GM23248 (cell line): ENCODE measurements at regions not wholly inside any gene's neighbourhood (a gene's known extent, or its start where the extent isn't known, plus 50 kb on each side); places are given as distances from the start of the nearest gene placed in this dataset.

Experiments used
- DNase-seq: peaks from one replicate; pipeline ENCODE4 v3.0.0-alpha.2; 2015
- H2AFZ ChIP-seq: fragments of 200-600 bp; sonication (generic); 2 replicates; pipeline ENCODE4 v1.6.1; 2016; ENCODE audit warnings: antibody characterized with exemption
- H3F3A ChIP-seq: fragments of 200-600 bp; sonication (generic); 2 replicates; pipeline ENCODE4 v1.6.1; 2016; ENCODE audit warnings: mild to moderate bottlenecking, antibody characterized with exemption, mixed run types; ENCODE audit not compliant: insufficient read depth
- H3K27ac ChIP-seq: fragments of 200-600 bp; sonication (generic); 2 replicates; pipeline ENCODE4 v1.5.1; 2016; ENCODE audit warnings: mild to moderate bottlenecking
- H3K27me3 ChIP-seq: fragments of 200-600 bp; sonication (generic); replicated peaks from 2 replicates; pipeline ENCODE4 v1.6.1; 2016; ENCODE audit warnings: mild to moderate bottlenecking; ENCODE audit not compliant: insufficient read depth
- H3K36me3 ChIP-seq: fragments of 200-600 bp; sonication (generic); 2 replicates; pipeline ENCODE4 v1.6.1; 2016; ENCODE audit warnings: low read depth, mild to moderate bottlenecking
- H3K4me1 ChIP-seq: fragments of 200-600 bp; sonication (generic); 2 replicates; pipeline ENCODE4 v1.6.1; 2016; ENCODE audit warnings: mild to moderate bottlenecking; ENCODE audit not compliant: insufficient read depth
- H3K4me2 ChIP-seq: fragments of 200-600 bp; sonication (generic); one replicate; pipeline ENCODE4 v1.6.1; 2016; ENCODE audit warnings: mild to moderate bottlenecking; ENCODE audit not compliant: unreplicated experiment
- H3K4me3 ChIP-seq: fragments of 200-600 bp; sonication (generic); 2 replicates; pipeline ENCODE4 v1.5.1; 2016; ENCODE audit warnings: mild to moderate bottlenecking
- H3K79me2 ChIP-seq: fragments of 200-600 bp; sonication (generic); 2 replicates; pipeline ENCODE4 v1.6.1; 2016; ENCODE audit warnings: mild to moderate bottlenecking; ENCODE audit not compliant: insufficient read depth
- H3K9ac ChIP-seq: fragments of 200-600 bp; sonication (generic); 2 replicates; pipeline ENCODE4 v1.6.1; 2016; ENCODE audit warnings: mild to moderate bottlenecking
- H3K9me2 ChIP-seq: fragments of 200-600 bp; sonication (generic); 2 replicates; pipeline ENCODE4 v1.6.1; 2016; ENCODE audit warnings: mixed run types, mild to moderate bottlenecking, moderate library complexity; ENCODE audit not compliant: insufficient read depth
- H3K9me3 ChIP-seq: fragments of 200-600 bp; sonication (generic); one replicate; pipeline ENCODE4 v1.6.1; 2017; ENCODE audit warnings: low read depth
- H4K20me1 ChIP-seq: fragments of 200-600 bp; sonication (generic); 2 replicates; pipeline ENCODE4 v1.6.0; 2016; ENCODE audit not compliant: insufficient read depth
- EZH2 ChIP-seq: fragments of 200-600 bp; sonication (generic); IDR thresholded peaks from 2 replicates; pipeline ENCODE4 v1.6.1; 2018; ENCODE audit warnings: antibody characterized with exemption, mild to moderate bottlenecking; ENCODE audit not compliant: insufficient read depth, poor library complexity, severe bottlenecking
- EZH2phosphoT487 ChIP-seq: fragments of 200-600 bp; sonication (generic); IDR thresholded peaks from 2 replicates; pipeline ENCODE4 v1.6.1; 2018; ENCODE audit warnings: antibody characterized with exemption, moderate library complexity, mild to moderate bottlenecking, low read depth; ENCODE audit not compliant: insufficient read depth
- WGBS, 2 experiments: methylation state at CpG; one replicate each; pipeline ENCODE4 v1.1.6; 2015 to 2017; ENCODE audit warnings: low lambda C conversion rate in 2 of 2, low coverage in 1 of 2; ENCODE audit errors: missing lambda C conversion rate in 2 of 2; 5-methylcytosine and 5-hydroxymethylcytosine counted together
- in situ Hi-C: fragments of 300-500 bp; cut with MboI; formaldehyde crosslinking; loops from 2 replicates; pipeline ENCODE4 v1.15.0; 2020

GRCh38 chr1:5711956-5712645 is 280.1 kb downstream of the NPHP4 start:
- in situ Hi-C loops = no loop called here
- H2AFZ ChIP-seq = no peak overlapping the region
- no peaks in the 10 kb centered on the region for H3K36me3 ChIP-seq
- no peaks in the 10 kb centered on the region for H3K9me3 ChIP-seq
- no peaks in the 10 kb centered on the region for H3F3A ChIP-seq
- no peak for TF ChIP-seq EZH2
- TF ChIP-seq EZH2phosphoT487 = no peak
- no peak overlapping the region for H3K9ac ChIP-seq
- no peak overlapping the region for H3K4me3 ChIP-seq
- no peak for DNase-seq
- H3K27me3 ChIP-seq = no peaks in the 10 kb centered on the region
- whole genome bisulfite sequencing, 2 experiments = 79 to 85% methylated on average over 16 to 45 of the region's 45 CpGs
- no peaks in the 10 kb centered on the region for H4K20me1 ChIP-seq
- H3K27ac ChIP-seq = no peak overlapping the region
- no peak overlapping the region for H3K4me2 ChIP-seq
- H3K9me2 ChIP-seq = no peaks in the 10 kb centered on the region
- no peaks in the 10 kb centered on the region for H3K4me1 ChIP-seq
- H3K79me2 ChIP-seq = no peaks in the 10 kb centered on the region

- Histone ChIP-seq H3K9me3 (no peaks in the 10 kb centered on the region), H3K27me3 (no peaks in the 10 kb centered on the region), H2AFZ (no peak overlapping the region), H3K4me2 (no peak overlapping the region), H4K20me1 (no peaks in the 10 kb centered on the region), H3K4me3 (no peak overlapping the region), H3F3A (no peaks in the 10 kb centered on the region), H3K79me2 (no peaks in the 10 kb centered on the region), H3K27ac (no peak overlapping the region), H3K9me2 (no peaks in the 10 kb centered on the region), H3K4me1 (no peaks in the 10 kb centered on the region), H3K36me3 (no peaks in the 10 kb centered on the region), H3K9ac (no peak overlapping the region)
- DNase-seq = no peak
- TF ChIP-seq EZH2 (no peak), EZH2phosphoT487 (no peak)
- in situ Hi-C loops = no loop called here
- WGBS, 2 experiments = 25 to 27% methylated on average over 7 of the region's 7 CpGs
Measured at GRCh38 chr1:5711079-5711478, 281.1 kb downstream of the NPHP4 start.

- TF ChIP-seq EZH2 (no peak), EZH2phosphoT487 (no peak)
- Histone ChIP-seq H4K20me1 (no peaks in the 10 kb centered on the region), H3K4me3 (no peak overlapping the region), H3K4me1 (no peaks in the 10 kb centered on the region), H3K4me2 (no peak overlapping the region), H3K79me2 (no peaks in the 10 kb centered on the region), H2AFZ (no peak overlapping the region), H3K27ac (no peak overlapping the region), H3K27me3 (no peaks in the 10 kb centered on the region), H3K9ac (no peak overlapping the region), H3F3A (no peaks in the 10 kb centered on the region), H3K9me3 (no peaks in the 10 kb centered on the region), H3K9me2 (no peaks in the 10 kb centered on the region), H3K36me3 (no peaks in the 10 kb centered on the region)
- WGBS, 2 experiments = 3 to 5% methylated on average over 3 of the region's 3 CpGs
- no peak for DNase-seq
- in situ Hi-C loops = no loop called here
Measured at GRCh38 chr1:5709976-5710375, 282.2 kb downstream of the NPHP4 start.

GRCh38 chr1:5709461-5709975 is 282.7 kb downstream of the NPHP4 start:
- TF ChIP-seq EZH2 = no peak
- no peak for TF ChIP-seq EZH2phosphoT487
- H3K27ac ChIP-seq = no peak overlapping the region
- H3F3A ChIP-seq = no peaks in the 10 kb centered on the region
- no peak overlapping the region for H3K9ac ChIP-seq
- H3K4me3 ChIP-seq = no peak overlapping the region
- no peaks in the 10 kb centered on the region for H3K4me1 ChIP-seq
- no peaks in the 10 kb centered on the region for H3K9me3 ChIP-seq
- in situ Hi-C loops = no loop called here
- WGBS, 2 experiments = 21 to 32% methylated on average over 6 of the region's 6 CpGs
- no peaks in the 10 kb centered on the region for H3K27me3 ChIP-seq
- H3K79me2 ChIP-seq = no peaks in the 10 kb centered on the region
- no peak overlapping the region for H3K4me2 ChIP-seq
- H2AFZ ChIP-seq = no peak overlapping the region
- H3K36me3 ChIP-seq = no peaks in the 10 kb centered on the region
- H3K9me2 ChIP-seq = no peaks in the 10 kb centered on the region
- H4K20me1 ChIP-seq = no peaks in the 10 kb centered on the region
- DNase-seq = no peak
